Esophagus muscularis mucosa (tissue), 4 donors: ENCODE measurements at regions not wholly inside any gene's neighbourhood (a gene's known extent, or its start where the extent isn't known, plus 50 kb on each side); places are given as distances from the start of the nearest gene placed in this dataset.
"Not testable (repeated sequence)": the region's sequence is repeated elsewhere in the genome, so short reads cannot be mapped to it uniquely, and the experiment has no call there.

Source experiments
- CTCF ChIP-seq, 3 experiments: fragments of 200-600 bp in 2 of 3; fragments of 450-650 bp in 1 of 3; sonication (generic) in 2 of 3; IDR thresholded peaks; one replicate each; pipeline ENCODE4 v1.5.1; 2017 to 2019; ENCODE audit warnings: antibody characterized with exemption in 3 of 3, mild to moderate bottlenecking in 2 of 3, moderate library complexity in 1 of 3
- EP300 ChIP-seq: sonication (generic); formaldehyde crosslinking; IDR thresholded peaks from one replicate; pipeline ENCODE4 v1.6.1; 2017; ENCODE audit warnings: antibody characterized with exemption
- POLR2A ChIP-seq: fragments of 450-650 bp; IDR thresholded peaks from one replicate; pipeline ENCODE4 v1.6.1; 2017; ENCODE audit warnings: antibody characterized with exemption, moderate library complexity, mild to moderate bottlenecking, low read depth

- TF ChIP-seq CTCF (IDR thresholded peaks at IDR 0.05); POLR2A; EP300: not testable (repeated sequence)
Observed at GRCh38 chr1:67613479-67613878, 71.5 kb upstream of the GADD45A start.
